Neural crest cell (in vitro differentiated cells): ENCODE measurements at regions not wholly inside any gene's neighbourhood (a gene's known extent, or its start where the extent isn't known, plus 50 kb on each side); places are given as distances from the start of the nearest gene placed in this dataset.

ENCODE experiments used
- DNase-seq: peaks from one replicate; pipeline ENCODE4 v3.0.0; 2021; ENCODE audit warnings: low read depth, mixed read lengths, low spot score
- H3K27ac Mint-ChIP-seq: one replicate; pipeline ENCODE4 v1.8.0; 2021; ENCODE audit warnings: mild to moderate bottlenecking, mixed read lengths; ENCODE audit not compliant: unreplicated experiment
- H3K27me3 Mint-ChIP-seq: 2 replicates; pipeline ENCODE4 v1.8.0; 2021; ENCODE audit warnings: low read depth, mild to moderate bottlenecking, mixed read lengths
- H3K36me3 Mint-ChIP-seq: 2 replicates; pipeline ENCODE4 v1.8.0; 2021; ENCODE audit warnings: low read depth, mild to moderate bottlenecking, mixed read lengths
- H3K4me1 Mint-ChIP-seq: 2 replicates; pipeline ENCODE4 v1.8.0; 2021; ENCODE audit warnings: mixed read lengths
- H3K4me3 Mint-ChIP-seq: one replicate; pipeline ENCODE4 v1.8.0; 2021; ENCODE audit warnings: mild to moderate bottlenecking, mixed read lengths
- H3K9me3 Mint-ChIP-seq: 2 replicates; pipeline ENCODE4 v1.8.0; 2021; ENCODE audit warnings: mixed read lengths
- CTCF ChIP-seq: fragments of 200-600 bp; sonication (generic); conservative IDR thresholded peaks from 2 replicates; pipeline ENCODE4 v1.5.0; 2021; ENCODE audit warnings: antibody characterized with exemption, mild to moderate bottlenecking

- Mint-ChIP-seq H3K9me3 (peaks cover 3% of the 10 kb centered on the region), H3K27ac (no peak overlapping the region), H3K36me3 (no peaks in the 10 kb centered on the region), H3K4me3 (no peak overlapping the region), H3K4me1 (peaks cover 5% of the 10 kb centered on the region), H3K27me3 (no peaks in the 10 kb centered on the region)
- no peak for DNase-seq
- no peak for TF ChIP-seq CTCF
Observed at GRCh38 chr9:7901621-7902020, 102.0 kb upstream of the DMAC1 start.

GRCh38 chr9:7900541-7900940 is 101.0 kb upstream of the DMAC1 start:
- Mint-ChIP-seq H3K36me3 (no peaks in the 10 kb centered on the region), H3K4me3 (no peak overlapping the region), H3K9me3 (peaks cover 3% of the 10 kb centered on the region), H3K27ac (no peak overlapping the region), H3K4me1 (no peaks in the 10 kb centered on the region), H3K27me3 (no peaks in the 10 kb centered on the region)
- no peak for DNase-seq
- TF ChIP-seq CTCF, result no peak

- Mint-ChIP-seq H3K4me3 (no peak overlapping the region), H3K27me3 (no peaks in the 10 kb centered on the region), H3K27ac (no peak overlapping the region), H3K4me1 (no peaks in the 10 kb centered on the region), H3K9me3 (peaks cover 3% of the 10 kb centered on the region), H3K36me3 (no peaks in the 10 kb centered on the region)
- no peak for DNase-seq
- TF ChIP-seq CTCF, result no peak
Observed at GRCh38 chr9:7899753-7900152, 100.2 kb upstream of the DMAC1 start.

- H3K9me3 Mint-ChIP-seq, result peaks cover 7% of the 10 kb centered on the region
- no peak for DNase-seq
- no peak overlapping the region for H3K4me3 Mint-ChIP-seq
- H3K36me3 Mint-ChIP-seq, result peaks cover 2% of the 10 kb centered on the region
- TF ChIP-seq CTCF, result no peak
- H3K27me3 Mint-ChIP-seq, result no peaks in the 10 kb centered on the region
- no peaks in the 10 kb centered on the region for H3K4me1 Mint-ChIP-seq
- H3K27ac Mint-ChIP-seq, result no peak overlapping the region
Observed at GRCh38 chr9:7894231-7894630, 94.7 kb upstream of the DMAC1 start.

- no peak for TF ChIP-seq CTCF
- DNase-seq, result no peak
- Mint-ChIP-seq H3K36me3 (peaks cover 2% of the 10 kb centered on the region), H3K9me3 (peaks cover 7% of the 10 kb centered on the region), H3K27me3 (no peaks in the 10 kb centered on the region), H3K4me1 (no peaks in the 10 kb centered on the region), H3K27ac (no peak overlapping the region), H3K4me3 (no peak overlapping the region)
Observed at GRCh38 chr9:7892975-7893374, 93.4 kb upstream of the DMAC1 start.
